Left ventricle myocardium inferior (tissue), 1 donor: ENCODE measurements at regions not wholly inside any gene's neighbourhood (a gene's known extent, or its start where the extent isn't known, plus 50 kb on each side); places are given as distances from the start of the nearest gene placed in this dataset.
"Not testable (repeated sequence)": the region's sequence is repeated elsewhere in the genome, so short reads cannot be mapped to it uniquely, and the experiment has no call there.

Experiments
- DNase-seq: peaks from one replicate; pipeline ENCODE4 v3.0.0-alpha.2; 2020
- H3K27ac ChIP-seq: fragments of 200-600 bp; replicated peaks from 2 replicates; pipeline ENCODE4 v1.8.0; 2021
- H3K27me3 ChIP-seq: fragments of 200-600 bp; 2 replicates; pipeline ENCODE4 v1.8.0; 2021; ENCODE audit warnings: low read depth
- H3K36me3 ChIP-seq: fragments of 200-600 bp; 2 replicates; pipeline ENCODE4 v1.8.0; 2021
- H3K4me1 ChIP-seq: fragments of 200-600 bp; 2 replicates; pipeline ENCODE4 v1.8.0; 2021
- H3K4me3 ChIP-seq: fragments of 200-600 bp; 2 replicates; pipeline ENCODE4 v1.8.0; 2021; ENCODE audit warnings: mild to moderate bottlenecking, moderate library complexity
- H3K9me3 ChIP-seq: fragments of 200-600 bp; replicated peaks from 2 replicates; pipeline ENCODE4 v1.8.0; 2021
- intact Hi-C: fragments of 100-400 bp; cut with micrococcal nuclease; formaldehyde crosslinking; loops from one replicate; pipeline ENCODE4 v1.11.0; 2022
- TF ChIP-seq, protein P1 (sequence below): fragments of 200-600 bp; IDR thresholded peaks from 2 replicates; pipeline ENCODE4 v1.8.0; 2021; ENCODE audit warnings: antibody characterized with exemption, mild to moderate bottlenecking, borderline replicate concordance
- donor health status: DM: no; HTN: yes; CAD: no; lungs with severe emphysema.

DNA sequence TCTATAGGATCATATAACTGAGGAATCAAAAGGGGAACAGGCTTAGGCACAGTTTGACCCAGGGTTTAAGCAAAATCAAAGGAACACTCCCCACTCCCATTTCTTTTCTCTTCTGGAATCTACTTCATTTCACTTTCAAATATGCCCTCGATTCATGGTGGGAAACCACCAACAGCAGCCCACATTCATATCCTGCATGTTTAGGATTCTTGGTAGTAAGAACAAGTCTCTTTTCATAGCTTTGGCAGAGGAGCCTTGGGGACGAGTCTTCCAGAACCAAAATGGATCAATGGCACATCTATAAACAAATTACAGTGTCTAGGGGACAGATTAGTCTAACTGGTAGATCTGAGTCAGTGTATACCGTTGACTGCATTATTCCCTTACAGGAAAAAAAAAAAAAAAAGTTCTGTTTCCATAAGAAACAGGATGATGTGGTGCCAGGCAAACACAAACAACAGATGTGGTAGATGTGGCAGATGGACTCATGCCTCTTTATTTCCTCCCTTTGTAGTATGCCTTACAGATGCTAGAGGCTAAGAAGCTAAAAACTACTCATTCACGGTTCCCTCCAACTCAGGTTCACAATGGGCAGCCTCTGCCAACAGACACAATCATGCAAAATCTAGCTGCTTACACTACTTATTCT, 578.3 kb upstream of the ADAMTS9 start:
- Histone ChIP-seq H3K4me3 (no peak overlapping the region), H3K36me3 (no peaks in the 10 kb centered on the region), H3K9me3 (peaks cover 5% of the 10 kb centered on the region), H3K4me1 (no peaks in the 10 kb centered on the region), H3K27ac (no peak overlapping the region), H3K27me3 (no peaks in the 10 kb centered on the region)
- DNase-seq = no peak
- TF ChIP-seq, protein P1, sequence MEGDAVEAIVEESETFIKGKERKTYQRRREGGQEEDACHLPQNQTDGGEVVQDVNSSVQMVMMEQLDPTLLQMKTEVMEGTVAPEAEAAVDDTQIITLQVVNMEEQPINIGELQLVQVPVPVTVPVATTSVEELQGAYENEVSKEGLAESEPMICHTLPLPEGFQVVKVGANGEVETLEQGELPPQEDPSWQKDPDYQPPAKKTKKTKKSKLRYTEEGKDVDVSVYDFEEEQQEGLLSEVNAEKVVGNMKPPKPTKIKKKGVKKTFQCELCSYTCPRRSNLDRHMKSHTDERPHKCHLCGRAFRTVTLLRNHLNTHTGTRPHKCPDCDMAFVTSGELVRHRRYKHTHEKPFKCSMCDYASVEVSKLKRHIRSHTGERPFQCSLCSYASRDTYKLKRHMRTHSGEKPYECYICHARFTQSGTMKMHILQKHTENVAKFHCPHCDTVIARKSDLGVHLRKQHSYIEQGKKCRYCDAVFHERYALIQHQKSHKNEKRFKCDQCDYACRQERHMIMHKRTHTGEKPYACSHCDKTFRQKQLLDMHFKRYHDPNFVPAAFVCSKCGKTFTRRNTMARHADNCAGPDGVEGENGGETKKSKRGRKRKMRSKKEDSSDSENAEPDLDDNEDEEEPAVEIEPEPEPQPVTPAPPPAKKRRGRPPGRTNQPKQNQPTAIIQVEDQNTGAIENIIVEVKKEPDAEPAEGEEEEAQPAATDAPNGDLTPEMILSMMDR = no peak
- intact Hi-C loops = no loop called here

- H3K4me1 ChIP-seq = no peaks in the 10 kb centered on the region
- H3K9me3 ChIP-seq = peaks cover 11% of the 10 kb centered on the region
- TF ChIP-seq, protein P1 = no peak
- H3K27me3 ChIP-seq = no peaks in the 10 kb centered on the region
- no peak overlapping the region for H3K27ac ChIP-seq
- H3K4me3 ChIP-seq = no peak overlapping the region
- intact Hi-C loops = no loop called here
- no peaks in the 10 kb centered on the region for H3K36me3 ChIP-seq
- no peak for DNase-seq
Measured at GRCh38 chr3:65265511-65265910, 577.7 kb upstream of the ADAMTS9 start.

DNA sequence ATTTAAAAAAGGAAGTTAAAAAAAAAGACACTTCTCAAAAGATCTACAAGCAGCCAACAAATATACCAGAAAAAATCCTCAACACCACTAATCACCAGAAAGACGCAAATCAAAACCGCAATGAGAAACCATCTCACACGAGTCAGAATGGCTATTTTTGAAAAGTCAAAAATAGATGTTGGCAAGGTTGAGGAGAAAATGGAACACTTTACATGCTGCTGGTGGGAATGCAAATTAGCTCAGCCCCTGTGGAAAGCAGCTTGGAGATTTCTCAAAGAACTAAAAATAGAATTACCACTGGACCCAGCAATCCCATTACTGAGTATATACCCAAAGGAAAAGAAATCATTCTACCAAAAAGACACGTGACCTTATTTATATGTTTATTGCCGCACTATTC, 574.7 kb upstream of the ADAMTS9 start:
- Histone ChIP-seq H3K27ac (no peak overlapping the region), H3K4me3 (no peak overlapping the region), H3K36me3 (no peaks in the 10 kb centered on the region), H3K27me3 (no peaks in the 10 kb centered on the region), H3K9me3 (peaks cover 15% of the 10 kb centered on the region), H3K4me1 (no peaks in the 10 kb centered on the region)
- DNase-seq = no peak
- TF ChIP-seq, protein P1 = no peak
- intact Hi-C loops = no loop called here

- intact Hi-C loops = no loop called here
- Histone ChIP-seq H3K4me3 (no peak overlapping the region), H3K27me3 (no peaks in the 10 kb centered on the region), H3K9me3 (peaks cover 15% of the 10 kb centered on the region), H3K4me1 (no peaks in the 10 kb centered on the region), H3K27ac (no peak overlapping the region), H3K36me3 (no peaks in the 10 kb centered on the region)
- DNase-seq = no peak
- TF ChIP-seq, protein P1 = no peak
Measured at GRCh38 chr3:65259946-65260345, 572.1 kb upstream of the ADAMTS9 start.

- H3K4me1 ChIP-seq, H3K4me3 ChIP-seq, H3K27me3 ChIP-seq, DNase-seq, H3K27ac ChIP-seq, H3K36me3 ChIP-seq, intact Hi-C loops: not testable (repeated sequence)
- H3K9me3 ChIP-seq = peaks cover 13% of the 10 kb centered on the region
Measured at GRCh38 chr3:65252914-65253313, 565.1 kb upstream of the ADAMTS9 start.

DNA sequence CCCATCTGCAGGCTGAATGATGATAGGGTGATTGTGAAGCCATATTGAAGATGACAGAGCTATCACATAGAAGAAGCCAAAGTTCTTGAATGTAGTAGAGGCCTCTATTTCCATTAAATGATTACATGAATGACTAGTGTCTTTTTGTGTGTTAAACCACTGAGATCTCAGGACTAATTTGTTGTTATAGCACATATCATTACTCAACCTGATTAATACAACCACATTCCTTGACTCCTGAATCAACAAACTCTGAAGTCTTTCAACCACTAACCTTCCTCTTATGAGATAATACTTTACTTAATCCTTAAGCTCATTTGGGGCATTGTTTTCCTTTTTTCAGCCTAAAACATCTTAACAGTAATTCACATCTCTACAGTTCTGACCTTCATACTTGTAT, 564.5 kb upstream of the ADAMTS9 start:
- TF ChIP-seq, protein P1 = no peak
- no peak overlapping the region for H3K27ac ChIP-seq
- peaks cover 13% of the 10 kb centered on the region for H3K9me3 ChIP-seq
- H3K4me3 ChIP-seq = no peak overlapping the region
- no peaks in the 10 kb centered on the region for H3K27me3 ChIP-seq
- no peaks in the 10 kb centered on the region for H3K36me3 ChIP-seq
- intact Hi-C loops = no loop called here
- H3K4me1 ChIP-seq = no peaks in the 10 kb centered on the region
- DNase-seq = no peak
